ENCODE measurements at regions not wholly inside any gene's neighbourhood (a gene's known extent, or its start where the extent isn't known, plus 50 kb on each side); places are given as distances from the start of the nearest gene placed in this dataset.

DNA sequence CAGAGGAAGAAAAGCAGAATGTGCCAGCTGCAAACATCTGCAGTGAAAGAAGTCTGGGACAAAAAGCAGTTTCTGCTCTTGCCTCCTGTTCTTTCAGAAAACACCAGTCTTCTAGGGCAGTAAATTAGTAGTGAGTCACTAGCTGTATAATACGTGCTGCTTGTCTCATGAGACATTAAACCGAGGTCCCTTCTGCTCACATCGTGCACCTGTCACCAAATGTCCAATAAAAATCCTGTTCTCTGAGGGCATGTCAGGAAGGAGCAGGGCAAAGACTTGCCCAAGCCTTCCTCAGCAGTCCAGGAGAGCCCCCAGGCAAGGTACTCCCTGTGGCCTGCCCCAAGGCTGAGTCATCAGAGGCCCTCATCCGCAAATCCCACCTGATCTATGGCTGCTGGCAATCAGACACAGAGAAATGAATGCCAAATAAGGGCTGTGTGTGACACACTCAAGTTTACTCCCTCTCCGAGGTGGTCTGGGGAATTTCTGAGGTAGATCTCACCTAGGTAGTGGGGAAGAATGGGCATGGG, 255.3 kb upstream of the SMARCA2 start:
- no peak; the same call in 1 of the 2 replicates for TF ChIP-seq POLR2A (IDR thresholded peaks at IDR 0.05; ENCODE audit: low read depth, low read length)
- no peak for TF ChIP-seq POLR2AphosphoS5 (IDR thresholded peaks at IDR 0.05; ENCODE audit: low read depth, low read length)
